ENCODE measurements at regions not wholly inside any gene's neighbourhood (a gene's known extent, or its start where the extent isn't known, plus 50 kb on each side); places are given as distances from the start of the nearest gene placed in this dataset.

DNA sequence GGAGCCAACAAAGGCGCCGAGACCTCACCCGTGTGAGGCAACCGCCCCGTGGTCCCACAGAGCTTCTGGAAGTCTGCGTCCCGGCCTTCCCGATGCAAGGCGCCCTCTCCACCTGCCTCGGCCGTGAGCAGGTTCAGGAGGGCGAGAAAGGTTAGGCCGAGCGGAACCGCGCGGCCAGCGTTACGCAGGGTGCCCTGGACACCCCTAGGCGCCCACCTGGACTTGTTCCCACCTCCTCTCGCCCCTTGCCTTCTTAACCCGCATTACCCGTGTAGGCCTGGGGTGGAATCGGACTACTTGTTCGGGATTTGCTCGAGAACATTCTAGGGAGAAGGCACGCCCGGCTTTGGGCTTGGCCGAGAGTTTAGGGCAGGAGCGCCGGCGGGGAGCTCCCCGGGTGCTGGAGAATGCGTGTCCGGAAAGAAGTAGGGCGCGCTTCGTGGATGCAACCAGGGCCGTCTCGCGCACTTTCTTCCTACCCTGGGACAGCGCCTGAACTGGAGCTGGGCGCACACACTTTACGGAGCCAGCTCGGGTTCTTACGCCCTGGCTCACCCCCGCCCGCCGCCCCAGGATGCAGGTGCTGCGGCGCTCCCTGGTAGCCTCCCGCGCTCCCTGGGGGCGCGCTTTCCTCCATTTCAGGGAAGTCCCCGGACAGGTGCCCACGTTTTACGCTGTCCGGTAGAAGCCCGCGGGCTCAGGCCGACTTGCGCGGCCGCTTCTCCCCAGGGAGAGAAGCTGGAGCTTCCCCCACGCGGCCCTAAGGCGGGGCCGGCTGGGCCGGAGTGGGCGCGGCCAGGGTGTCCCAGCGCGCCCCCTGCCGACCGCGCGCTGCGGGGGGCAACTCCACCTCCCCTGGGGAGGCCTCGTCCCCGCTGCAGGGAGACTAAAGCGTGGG, 74.5 kb downstream of the INSIG1 start:
- Histone ChIP-seq H3K4me1 (ENCODE audit: control insufficient read depth, extremely low read depth, insufficient read depth, low read length) (peaks cover 4% of the 10 kb centered on the region), H3K9ac (replicated peaks; ENCODE audit: extremely low read depth, insufficient read depth, low read length) (no peak overlapping the region), H3K9me3 (replicated peaks; ENCODE audit: control insufficient read depth, insufficient read depth, low read length) (no peaks in the 10 kb centered on the region), H3K4me2 (ENCODE audit: insufficient read depth, low read length) (no peak overlapping the region), H2AFZ (ENCODE audit: low read depth, low read length) (no peak overlapping the region), H3K4me3 (replicated peaks in 1 of 3; ENCODE audit: insufficient read depth in 1 of 3, low read depth in 1 of 3, low read length in 3 of 3) (no peak overlapping the region), H3K79me2 (ENCODE audit: control insufficient read depth, insufficient read depth, low read length) (no peaks in the 10 kb centered on the region), H3K27me3 (ENCODE audit: control insufficient read depth in 2 of 2, insufficient read depth in 2 of 2, low read length in 2 of 2) (peaks cover 60 to 66% of the 10 kb centered on the region in 2 experiments), H3K9me1 (replicated peaks; ENCODE audit: control insufficient read depth, extremely low read depth, insufficient read depth, low read length) (no peaks in the 10 kb centered on the region), H4K20me1 (replicated peaks; ENCODE audit: control insufficient read depth, extremely low read depth, insufficient read depth, low read length) (no peaks in the 10 kb centered on the region), H3K36me3 (ENCODE audit: control insufficient read depth in 2 of 2, extremely low read depth in 1 of 2, insufficient read depth in 2 of 2, low read length in 2 of 2) (no peaks in the 10 kb centered on the region), H3K27ac (ENCODE audit: insufficient read depth, low read depth, low read length) (no peak overlapping the region)
- no TSS peak for BruUV-seq (replicated peaks)
- dilution Hi-C loops (cut with MboI; ENCODE audit: extremely low pct_ligation_motif_present, low sequenced_read_pairs) = no loop called here
- FAIRE-seq (no peak), DNase-seq (ENCODE audit: low read depth, low spot score) (no peak)
- TF ChIP-seq, protein P1, sequence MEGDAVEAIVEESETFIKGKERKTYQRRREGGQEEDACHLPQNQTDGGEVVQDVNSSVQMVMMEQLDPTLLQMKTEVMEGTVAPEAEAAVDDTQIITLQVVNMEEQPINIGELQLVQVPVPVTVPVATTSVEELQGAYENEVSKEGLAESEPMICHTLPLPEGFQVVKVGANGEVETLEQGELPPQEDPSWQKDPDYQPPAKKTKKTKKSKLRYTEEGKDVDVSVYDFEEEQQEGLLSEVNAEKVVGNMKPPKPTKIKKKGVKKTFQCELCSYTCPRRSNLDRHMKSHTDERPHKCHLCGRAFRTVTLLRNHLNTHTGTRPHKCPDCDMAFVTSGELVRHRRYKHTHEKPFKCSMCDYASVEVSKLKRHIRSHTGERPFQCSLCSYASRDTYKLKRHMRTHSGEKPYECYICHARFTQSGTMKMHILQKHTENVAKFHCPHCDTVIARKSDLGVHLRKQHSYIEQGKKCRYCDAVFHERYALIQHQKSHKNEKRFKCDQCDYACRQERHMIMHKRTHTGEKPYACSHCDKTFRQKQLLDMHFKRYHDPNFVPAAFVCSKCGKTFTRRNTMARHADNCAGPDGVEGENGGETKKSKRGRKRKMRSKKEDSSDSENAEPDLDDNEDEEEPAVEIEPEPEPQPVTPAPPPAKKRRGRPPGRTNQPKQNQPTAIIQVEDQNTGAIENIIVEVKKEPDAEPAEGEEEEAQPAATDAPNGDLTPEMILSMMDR (IDR thresholded peaks at IDR 0.05; ENCODE audit: extremely low read depth in 1 of 2, insufficient read depth in 1 of 2, low read depth in 1 of 2, low read length in 2 of 2) = peak; percentile 22 to 28
- TF ChIP-seq MYC (IDR thresholded peaks at IDR 0.05; ENCODE audit: low read depth, low read length) (no peak), FOS (IDR thresholded peaks at IDR 0.05; ENCODE audit: borderline replicate concordance, insufficient read depth, low read length) (no peak), POLR2AphosphoS5 (IDR thresholded peaks at IDR 0.05; ENCODE audit: insufficient read depth, low read depth, low read length) (no peak), GATA2 (IDR thresholded peaks at IDR 0.05; ENCODE audit: insufficient read depth, insufficient read length, low read depth, low read length) (no peak), JUN (IDR thresholded peaks at IDR 0.05; ENCODE audit: borderline replicate concordance, insufficient read depth, insufficient read length, low read depth) (no peak), EZH2 (IDR thresholded peaks at IDR 0.05; ENCODE audit: borderline replicate concordance, low read depth, low read length, severe bottlenecking) (peak; percentile 91), POLR2A (IDR thresholded peaks at IDR 0.05; ENCODE audit: low read depth, low read length) (no peak)
- TF ChIP-seq, protein P2, sequence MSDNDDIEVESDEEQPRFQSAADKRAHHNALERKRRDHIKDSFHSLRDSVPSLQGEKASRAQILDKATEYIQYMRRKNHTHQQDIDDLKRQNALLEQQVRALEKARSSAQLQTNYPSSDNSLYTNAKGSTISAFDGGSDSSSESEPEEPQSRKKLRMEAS (IDR thresholded peaks at IDR 0.05; ENCODE audit: insufficient read depth, insufficient read length) = no peak
- intact Hi-C loops (cut with micrococcal nuclease) = no loop called here
- CTCF ChIA-PET = interaction anchor here (0.9 to 1.6 kb wide), 4 partner anchors 8 to 444 kb away, joined by 4 to 7 read pairs (median 4); no protein-coding TSS in a partner anchor
- POLR2A ChIA-PET = no interaction called here
